SJSA1 (cell line): ENCODE measurements at regions not wholly inside any gene's neighbourhood (a gene's known extent, or its start where the extent isn't known, plus 50 kb on each side); places are given as distances from the start of the nearest gene placed in this dataset.

Source experiments
- DNase-seq, 2 experiments: peaks; one replicate each; pipeline ENCODE4 v3.0.0-alpha.2; 2015 to 2020; ENCODE audit warnings: low spot score in 2 of 2, low read depth in 1 of 2
- H3K27ac ChIP-seq: fragments of 250-450 bp; sonication (Bioruptor Pico); 2 replicates; pipeline ENCODE4 v1.5.1; 2020; ENCODE audit warnings: mild to moderate bottlenecking, moderate library complexity
- H3K27me3 ChIP-seq: fragments of 250-450 bp; sonication (Bioruptor Pico); replicated peaks from 2 replicates; pipeline ENCODE4 v1.5.1; 2020; ENCODE audit warnings: mild to moderate bottlenecking, moderate library complexity
- H3K36me3 ChIP-seq: fragments of 250-450 bp; sonication (Bioruptor Pico); 2 replicates; pipeline ENCODE4 v1.5.1; 2020; ENCODE audit warnings: mild to moderate bottlenecking
- H3K4me1 ChIP-seq: fragments of 250-450 bp; sonication (Bioruptor Pico); replicated peaks from 2 replicates; pipeline ENCODE4 v1.6.1; 2021; ENCODE audit warnings: mild to moderate bottlenecking
- H3K4me3 ChIP-seq: fragments of 250-450 bp; sonication (Bioruptor Pico); 2 replicates; pipeline ENCODE4 v1.5.1; 2020; ENCODE audit warnings: mild to moderate bottlenecking
- H3K9me3 ChIP-seq: fragments of 250-450 bp; sonication (Bioruptor Pico); replicated peaks from 2 replicates; pipeline ENCODE4 v1.5.1; 2020; ENCODE audit warnings: mild to moderate bottlenecking

- peak in 1 of 2 experiments; percentile 11 for DNase-seq
- Histone ChIP-seq H3K4me3 (no peak overlapping the region), H3K4me1 (peaks cover 24% of the 10 kb centered on the region), H3K27me3 (no peaks in the 10 kb centered on the region), H3K9me3 (no peaks in the 10 kb centered on the region), H3K27ac (no peak overlapping the region), H3K36me3 (no peaks in the 10 kb centered on the region; the same call in 1 of the 2 replicates)
Observed at GRCh38 chr13:74062933-74063332, 71.3 kb downstream of the KLF12 start.

- H3K9me3 ChIP-seq: no peaks in the 10 kb centered on the region
- DNase-seq: no peak
- H3K27me3 ChIP-seq: no peaks in the 10 kb centered on the region
- peaks cover 24% of the 10 kb centered on the region for H3K4me1 ChIP-seq
- no peak overlapping the region for H3K27ac ChIP-seq
- H3K36me3 ChIP-seq: no peaks in the 10 kb centered on the region; the same call in 1 of the 2 replicates
- no peak overlapping the region for H3K4me3 ChIP-seq
Observed at GRCh38 chr13:74061926-74062595, 72.1 kb downstream of the KLF12 start.

- H3K27ac ChIP-seq: no peak overlapping the region
- peaks cover 3% of the 10 kb centered on the region; the same call in 1 of the 2 replicates for H3K4me1 ChIP-seq
- H3K27me3 ChIP-seq: no peaks in the 10 kb centered on the region
- no peak overlapping the region for H3K4me3 ChIP-seq
- DNase-seq: no peak
- H3K36me3 ChIP-seq: no peaks in the 10 kb centered on the region; the same call in 1 of the 2 replicates
- H3K9me3 ChIP-seq: no peaks in the 10 kb centered on the region
Observed at GRCh38 chr13:74056801-74057542, 77.2 kb downstream of the KLF12 start.

- H3K9me3 ChIP-seq: no peaks in the 10 kb centered on the region
Observed at GRCh38 chr13:74052402-74052928, 81.7 kb downstream of the KLF12 start.

GRCh38 chr13:74048756-74049155, 85.4 kb downstream of the KLF12 start:
- Histone ChIP-seq H3K27me3 (no peaks in the 10 kb centered on the region), H3K9me3 (no peaks in the 10 kb centered on the region), H3K36me3 (no peaks in the 10 kb centered on the region), H3K27ac (no peak overlapping the region), H3K4me3 (no peak overlapping the region), H3K4me1 (0 out of 2 replicates have a peak, but pooled peaks cover 5% of the 10 kb centered on the region)
- DNase-seq: no peak

More at GRCh38 chr13:74052402-74052928, 81.7 kb downstream of the KLF12 start:
- no peak for DNase-seq
- Histone ChIP-seq H3K4me1 (0 out of 2 replicates have a peak, but pooled peaks cover 5% of the 10 kb centered on the region), H3K36me3 (no peaks in the 10 kb centered on the region), H3K4me3 (no peak overlapping the region), H3K27ac (no peak overlapping the region), H3K27me3 (no peaks in the 10 kb centered on the region)

GRCh38 chr13:74047931-74048600, 86.1 kb downstream of the KLF12 start:
- Histone ChIP-seq H3K36me3 (no peaks in the 10 kb centered on the region), H3K27ac (no peak overlapping the region), H3K9me3 (no peaks in the 10 kb centered on the region), H3K4me1 (0 out of 2 replicates have a peak, but pooled peaks cover 5% of the 10 kb centered on the region), H3K27me3 (no peaks in the 10 kb centered on the region), H3K4me3 (no peak overlapping the region)
- DNase-seq: no peak

GRCh38 chr13:74046431-74046830, 87.8 kb downstream of the KLF12 start:
- Histone ChIP-seq H3K4me1 (0 out of 2 replicates have a peak, but pooled peaks cover 5% of the 10 kb centered on the region), H3K4me3 (no peak overlapping the region), H3K27me3 (no peaks in the 10 kb centered on the region), H3K9me3 (no peaks in the 10 kb centered on the region), H3K36me3 (no peaks in the 10 kb centered on the region), H3K27ac (no peak overlapping the region)
- DNase-seq: no peak

GRCh38 chr13:74045583-74045982, 88.6 kb downstream of the KLF12 start:
- 0 out of 2 replicates have a peak, but pooled peaks cover 5% of the 10 kb centered on the region for H3K4me1 ChIP-seq
- no peak for DNase-seq
- H3K9me3 ChIP-seq: no peaks in the 10 kb centered on the region
- no peak overlapping the region for H3K27ac ChIP-seq
- no peaks in the 10 kb centered on the region for H3K27me3 ChIP-seq
- H3K4me3 ChIP-seq: no peak overlapping the region
- no peaks in the 10 kb centered on the region for H3K36me3 ChIP-seq

- Histone ChIP-seq H3K36me3 (no peaks in the 10 kb centered on the region), H3K4me3 (no peak overlapping the region), H3K4me1 (0 out of 2 replicates have a peak, but pooled peaks cover 5% of the 10 kb centered on the region), H3K9me3 (no peaks in the 10 kb centered on the region), H3K27me3 (no peaks in the 10 kb centered on the region), H3K27ac (no peak overlapping the region)
- no peak for DNase-seq
Observed at GRCh38 chr13:74043237-74043636, 91.0 kb downstream of the KLF12 start.

- H3K27me3 ChIP-seq: no peaks in the 10 kb centered on the region
- no peak overlapping the region for H3K27ac ChIP-seq
- no peaks in the 10 kb centered on the region for H3K36me3 ChIP-seq
- H3K4me3 ChIP-seq: no peak overlapping the region
- no peaks in the 10 kb centered on the region for H3K4me1 ChIP-seq
- no peaks in the 10 kb centered on the region for H3K9me3 ChIP-seq
- peak; percentile 13 to 49 for DNase-seq
Observed at GRCh38 chr13:74040200-74040599, 94.0 kb downstream of the KLF12 start.

GRCh38 chr13:74039667-74040066, 94.5 kb downstream of the KLF12 start:
- Histone ChIP-seq H3K4me1 (no peaks in the 10 kb centered on the region), H3K27ac (no peak overlapping the region), H3K9me3 (no peaks in the 10 kb centered on the region), H3K36me3 (no peaks in the 10 kb centered on the region), H3K27me3 (no peaks in the 10 kb centered on the region), H3K4me3 (no peak overlapping the region)
- DNase-seq: no peak

- no peak overlapping the region for H3K27ac ChIP-seq
Observed at GRCh38 chr13:74039154-74039553, 95.0 kb downstream of the KLF12 start.

GRCh38 chr13:74037762-74038161, 96.4 kb downstream of the KLF12 start:
- H3K36me3 ChIP-seq: no peaks in the 10 kb centered on the region

More at GRCh38 chr13:74039154-74039553, 95.0 kb downstream of the KLF12 start:
- Histone ChIP-seq H3K27me3 (no peaks in the 10 kb centered on the region), H3K36me3 (no peaks in the 10 kb centered on the region), H3K4me3 (no peak overlapping the region), H3K9me3 (no peaks in the 10 kb centered on the region), H3K4me1 (no peaks in the 10 kb centered on the region)
- no peak for DNase-seq

More at GRCh38 chr13:74037762-74038161, 96.4 kb downstream of the KLF12 start:
- Histone ChIP-seq H3K27me3 (no peaks in the 10 kb centered on the region), H3K4me3 (no peak overlapping the region), H3K27ac (no peak overlapping the region), H3K9me3 (no peaks in the 10 kb centered on the region), H3K4me1 (no peaks in the 10 kb centered on the region)
- DNase-seq: no peak
